Neuronal stem cell (in vitro differentiated cells): ENCODE measurements at regions not wholly inside any gene's neighbourhood (a gene's known extent, or its start where the extent isn't known, plus 50 kb on each side); places are given as distances from the start of the nearest gene placed in this dataset.
A peak's percentile ranks its signal among the peaks of the same experiment; 100 is the strongest.
"Not testable (repeated sequence)": the region's sequence is repeated elsewhere in the genome, so short reads cannot be mapped to it uniquely, and the experiment has no call there.

Experiments
- DNase-seq: peaks from one replicate; pipeline ENCODE4 v3.0.0-alpha.2; 2013; ENCODE audit warnings: low spot score
- H2AFZ ChIP-seq: one replicate; pipeline ENCODE4 v1.6.1; 2013; ENCODE audit warnings: mild to moderate bottlenecking, low read length, inconsistent platforms
- H2AK5ac ChIP-seq: 2 replicates; pipeline ENCODE4 v1.6.1; 2013; ENCODE audit warnings: low read depth, mild to moderate bottlenecking, inconsistent platforms, low read length, moderate library complexity, mixed read lengths
- H2BK120ac ChIP-seq: 2 replicates; pipeline ENCODE4 v1.6.1; 2013; ENCODE audit warnings: low read depth, mild to moderate bottlenecking, inconsistent platforms, low read length, moderate library complexity, mixed read lengths
- H2BK12ac ChIP-seq: one replicate; pipeline ENCODE4 v1.6.1; 2013; ENCODE audit warnings: low read length, inconsistent platforms
- H2BK15ac ChIP-seq: 2 replicates; pipeline ENCODE4 v1.6.1; 2013; ENCODE audit warnings: mild to moderate bottlenecking, low read length, inconsistent platforms, mixed read lengths
- H2BK5ac ChIP-seq: one replicate; pipeline ENCODE4 v1.6.1; 2013; ENCODE audit warnings: inconsistent platforms, mild to moderate bottlenecking, low read length, moderate library complexity
- H3K14ac ChIP-seq: one replicate; pipeline ENCODE4 v1.6.1; 2013; ENCODE audit warnings: low read length, inconsistent platforms
- H3K18ac ChIP-seq: 2 replicates; pipeline ENCODE4 v1.6.1; 2013; ENCODE audit warnings: low read length, inconsistent platforms
- H3K23ac ChIP-seq: 2 replicates; pipeline ENCODE4 v1.6.1; 2013; ENCODE audit warnings: low read depth, mild to moderate bottlenecking, mixed read lengths, low read length, inconsistent platforms; ENCODE audit not compliant: poor library complexity
- H3K27ac ChIP-seq: replicated peaks from 3 replicates; pipeline ENCODE4 v1.5.1; 2013; ENCODE audit warnings: low read length, inconsistent platforms
- H3K27me3 ChIP-seq, 3 experiments: 2 replicates each; pipeline ENCODE4 v1.6.1; 2013; ENCODE audit warnings: low read length in 3 of 3, mild to moderate bottlenecking in 2 of 3, inconsistent platforms in 1 of 3, low read depth in 1 of 3, mixed read lengths in 1 of 3, moderate library complexity in 1 of 3; ENCODE audit not compliant: control insufficient read depth in 3 of 3, insufficient read depth in 3 of 3
- H3K36me3 ChIP-seq, 2 donors: replicated peaks in 1 of 2; 2 replicates each; pipeline ENCODE4 v1.6.1; 2013; ENCODE audit warnings: low read length in 2 of 2; ENCODE audit not compliant: control insufficient read depth in 2 of 2, insufficient read depth in 2 of 2
- H3K4ac ChIP-seq: 2 replicates; pipeline ENCODE4 v1.6.1; 2013; ENCODE audit warnings: inconsistent platforms, mild to moderate bottlenecking, low read length, moderate library complexity
- H3K4me1 ChIP-seq, 2 donors: 1 replicate in 1 of 2; 2 replicates in 1 of 2; pipeline ENCODE4 v1.6.1; 2013; ENCODE audit warnings: low read length in 2 of 2, low read depth in 1 of 2; ENCODE audit not compliant: control insufficient read depth in 2 of 2, insufficient read depth in 1 of 2
- H3K4me2 ChIP-seq: one replicate; pipeline ENCODE4 v1.6.1; 2013; ENCODE audit warnings: mild to moderate bottlenecking, low read length, inconsistent platforms; ENCODE audit not compliant: insufficient read depth, poor library complexity, severe bottlenecking
- H3K4me3 ChIP-seq, 2 donors: 2 replicates each; pipeline ENCODE4 v1.5.1; 2013; ENCODE audit warnings: low read length in 2 of 2, mild to moderate bottlenecking in 2 of 2, inconsistent platforms in 1 of 2, moderate library complexity in 1 of 2
- H3K79me1 ChIP-seq: one replicate; pipeline ENCODE4 v1.6.1; 2013; ENCODE audit warnings: low read depth, mild to moderate bottlenecking, inconsistent platforms, low read length, moderate library complexity
- H3K9ac ChIP-seq: one replicate; pipeline ENCODE4 v1.6.1; 2013; ENCODE audit warnings: mild to moderate bottlenecking, low read depth, low read length, inconsistent platforms; ENCODE audit not compliant: poor library complexity
- H3K9me3 ChIP-seq, 2 donors: replicated peaks in 1 of 2; 2 replicates each; pipeline versions ENCODE3 to v1.6.1; 2013; ENCODE audit warnings: low read length in 2 of 2, mild to moderate bottlenecking in 2 of 2, inconsistent platforms in 1 of 2, low read depth in 1 of 2, mixed read lengths in 1 of 2, moderate library complexity in 1 of 2; ENCODE audit not compliant: control insufficient read depth in 2 of 2, insufficient read depth in 1 of 2
- H4K8ac ChIP-seq: one replicate; pipeline ENCODE4 v1.6.1; 2013; ENCODE audit warnings: low read depth, mild to moderate bottlenecking, inconsistent platforms, low read length, moderate library complexity
- H4K91ac ChIP-seq: one replicate; pipeline ENCODE4 v1.6.1; 2013; ENCODE audit warnings: low read length, low read depth, mild to moderate bottlenecking, inconsistent platforms; ENCODE audit not compliant: poor library complexity
- WGBS, 2 donors: extraction: QIAGEN DNeasy Blood & Tissue Kit; methylation state at CpG; one replicate each; pipeline ENCODE4 v1.1.7; 2013; ENCODE audit warnings: missing lambda C conversion rate in 2 of 2, mixed read lengths in 1 of 2; ENCODE audit not compliant: insufficient read length in 2 of 2, insufficient replicate concordance in 1 of 2; ENCODE audit errors: extremely low coverage in 2 of 2; 5-methylcytosine and 5-hydroxymethylcytosine counted together

DNA sequence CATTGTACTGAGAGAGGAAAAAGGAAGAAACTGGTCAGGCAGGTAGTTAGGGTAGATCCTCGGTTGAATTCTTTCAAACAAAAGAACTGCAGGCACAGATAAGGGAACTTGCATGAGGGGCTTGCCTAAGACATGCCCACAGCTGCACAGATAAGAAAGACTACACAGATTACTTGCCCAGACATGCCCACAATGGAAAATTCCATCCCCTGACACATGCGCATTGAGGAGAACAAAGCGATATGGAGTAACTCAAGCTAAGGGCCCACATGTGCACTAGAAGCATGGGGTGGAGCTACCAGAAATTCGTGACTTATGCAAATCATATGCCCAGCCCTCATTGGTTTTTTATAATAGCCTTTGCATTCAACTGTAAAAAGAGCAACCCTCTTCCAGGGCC lies 181.3 kb upstream of the ZNF521 start:
- Histone ChIP-seq H2AFZ (peak overlapping the region; percentile 66), H3K79me1 (no peaks in the 10 kb centered on the region), H3K4me3 (no peak overlapping the region), H3K18ac (no peak overlapping the region), H2AK5ac (no peak overlapping the region), H2BK5ac (peak overlapping the region; percentile 39), H4K8ac (no peak overlapping the region), H3K23ac (no peak overlapping the region), H3K36me3 (peaks cover 0 to 2% of the 10 kb centered on the region in 2 donors), H3K9ac (no peak overlapping the region), H3K4me1 (no peaks in the 10 kb centered on the region), H3K4me2 (no peak overlapping the region), H2BK15ac (no peak overlapping the region), H3K9me3 (peaks cover 2 to 11% of the 10 kb centered on the region in 2 donors), H4K91ac (no peak overlapping the region), H3K27ac (peak overlapping the region; percentile 30), H3K27me3 (no peaks in the 10 kb centered on the region), H2BK12ac (no peak overlapping the region), H2BK120ac (no peak overlapping the region), H3K4ac (no peak overlapping the region), H3K14ac (no peak overlapping the region)
- DNase-seq = no peak
- no CpG with 5 or more reads among the region's 4 CpGs for WGBS, 2 donors

GRCh38 chr18:25531207-25531606 lies 179.2 kb upstream of the ZNF521 start:
- H3K36me3 ChIP-seq = peaks cover 0 to 2% of the 10 kb centered on the region in 2 donors
- H4K91ac ChIP-seq = no peak overlapping the region
- H3K23ac ChIP-seq = no peak overlapping the region
- no peak overlapping the region for H2BK12ac ChIP-seq
- no peak overlapping the region for H3K18ac ChIP-seq
- H2AK5ac ChIP-seq = no peak overlapping the region
- no peak overlapping the region for H2BK5ac ChIP-seq
- no peak overlapping the region for H2BK15ac ChIP-seq
- H3K4ac ChIP-seq = no peak overlapping the region
- no peak overlapping the region for H4K8ac ChIP-seq
- peak overlapping the region; percentile 18 for H2AFZ ChIP-seq
- DNase-seq = no peak
- no peaks in the 10 kb centered on the region for H3K4me1 ChIP-seq
- H3K79me1 ChIP-seq = no peaks in the 10 kb centered on the region
- H3K27me3 ChIP-seq = no peaks in the 10 kb centered on the region
- H3K4me2 ChIP-seq = no peak overlapping the region
- H3K4me3 ChIP-seq = no peak overlapping the region
- WGBS, 2 donors = no CpG with 5 or more reads among the region's 3 CpGs
- no peak overlapping the region for H3K14ac ChIP-seq
- H3K27ac ChIP-seq = no peak overlapping the region
- no peak overlapping the region for H2BK120ac ChIP-seq
- no peak overlapping the region for H3K9ac ChIP-seq
- H3K9me3 ChIP-seq = peaks cover 2 to 11% of the 10 kb centered on the region in 2 donors

GRCh38 chr18:25525789-25526188 lies 173.8 kb upstream of the ZNF521 start:
- H3K79me1 ChIP-seq, H2AK5ac ChIP-seq, H3K4me1 ChIP-seq, H2BK15ac ChIP-seq, H3K9me3 ChIP-seq, H3K9ac ChIP-seq, DNase-seq, H3K4ac ChIP-seq, H3K4me3 ChIP-seq, H3K27me3 ChIP-seq, H3K23ac ChIP-seq, H3K36me3 ChIP-seq, H3K14ac ChIP-seq, H2BK12ac ChIP-seq, H3K4me2 ChIP-seq, H2BK5ac ChIP-seq, H4K91ac ChIP-seq, H4K8ac ChIP-seq, H2BK120ac ChIP-seq, H3K18ac ChIP-seq, H2AFZ ChIP-seq, H3K27ac ChIP-seq: not testable (repeated sequence)
- no CpG with 5 or more reads among the region's 1 CpG for WGBS, 2 donors

GRCh38 chr18:25518716-25519053 lies 166.7 kb upstream of the ZNF521 start:
- Histone ChIP-seq H2AK5ac (no peak overlapping the region), H2BK12ac (no peak overlapping the region), H2BK5ac (no peak overlapping the region), H3K18ac (no peak overlapping the region), H2BK15ac (no peak overlapping the region), H2AFZ (no peak overlapping the region), H3K23ac (no peak overlapping the region), H3K4me3 (no peak overlapping the region), H3K27me3 (no peaks in the 10 kb centered on the region), H4K91ac (no peak overlapping the region), H4K8ac (no peak overlapping the region), H2BK120ac (no peak overlapping the region), H3K27ac (no peak overlapping the region), H3K4ac (no peak overlapping the region), H3K4me2 (no peak overlapping the region), H3K9ac (no peak overlapping the region), H3K9me3 (no peaks in the 10 kb centered on the region), H3K79me1 (no peaks in the 10 kb centered on the region), H3K36me3 (no peaks in the 10 kb centered on the region), H3K14ac (no peak overlapping the region), H3K4me1 (peaks cover 12 to 21% of the 10 kb centered on the region in 2 donors)
- DNase-seq = no peak
- WGBS, 2 donors = no CpG with 5 or more reads among the region's 3 CpGs
